Pancreas (tissue), 10 donors: ENCODE measurements at regions not wholly inside any gene's neighbourhood (a gene's known extent, or its start where the extent isn't known, plus 50 kb on each side); places are given as distances from the start of the nearest gene placed in this dataset.

Source experiments
- ATAC-seq, 4 donors: fragments of 200-7000 bp; cut with Tn5 transposase; one replicate each; pipeline versions ENCODE4 v1.8.0 to v1.9.1; 2020; ENCODE audit warnings: mild to moderate bottlenecking in 4 of 4, moderate library complexity in 4 of 4
- DNase-seq, 6 donors: peaks; one replicate each; pipeline ENCODE4 v3.0.0-alpha.2; 2020
- FAIRE-seq: peaks from 2 replicates; lab custom pipeline; 2012; peaks lifted over from hg19 to GRCh38; lab: Jason Lieb, UNC
- H3K27ac ChIP-seq, 4 donors: fragments of 200-600 bp; sonication (generic); 1 replicate in 3 of 4; 2 replicates in 1 of 4; pipeline versions ENCODE4 v1.5.0 to v1.8.0; 2020
- H3K27me3 ChIP-seq, 4 donors: fragments of 200-600 bp; one replicate each; pipeline ENCODE4 v1.8.0; 2021
- H3K36me3 ChIP-seq, 3 donors: fragments of 200-600 bp; sonication (generic) in 1 of 3; one replicate each; pipeline versions ENCODE4 v1.5.0 to v1.8.0; 2020 to 2021
- H3K4me1 ChIP-seq, 3 donors: fragments of 200-600 bp; one replicate each; pipeline ENCODE4 v1.8.0; 2021
- H3K4me3 ChIP-seq, 4 donors: fragments of 200-600 bp; sonication (generic) in 2 of 4; one replicate each; pipeline versions ENCODE4 v1.5.0 to v1.8.0; 2020 to 2021
- H3K9me3 ChIP-seq, 4 donors: fragments of 200-600 bp; one replicate each; pipeline ENCODE4 v1.8.0; 2021
- WGBS, 2 donors: extraction: QIAGEN DNeasy Blood & Tissue Kit; methylation state at CpG; one replicate each; pipeline ENCODE4 v1.1.7; 2013; 5-methylcytosine and 5-hydroxymethylcytosine counted together
- intact Hi-C, 3 donors: fragments of 100-400 bp; cut with DNase I; formaldehyde crosslinking; loops; one replicate each; pipeline versions ENCODE4 v1.11.1 to v1.14.2; 2022
- TF ChIP-seq, protein P1 (sequence below), 4 donors: fragments of 200-600 bp; sonication (generic) in 3 of 4; IDR thresholded peaks; one replicate each; pipeline versions ENCODE4 v1.5.0 to v1.8.0; 2021; ENCODE audit warnings: antibody characterized with exemption in 4 of 4
- donor health status: healthy with polysubstance abuse.
- donor health status: DM: no; HTN: no; CAD: no; lungs with moderate emphysema.
- donor health status: DM: no; HTN: no; CAD: no.
- donor health status: control.
- donor health status: control.
- donor health status: Bipolar disorder and iron deficiency.
- donor health status: DM: yes; HTN: yes; CAD: no.
- donor health status: DM: no; HTN: no; CAD: no.
- donor health status: DM: no; HTN: no; CAD: no.
- donor health status: DM: yes; HTN: yes; CAD: no.

DNA sequence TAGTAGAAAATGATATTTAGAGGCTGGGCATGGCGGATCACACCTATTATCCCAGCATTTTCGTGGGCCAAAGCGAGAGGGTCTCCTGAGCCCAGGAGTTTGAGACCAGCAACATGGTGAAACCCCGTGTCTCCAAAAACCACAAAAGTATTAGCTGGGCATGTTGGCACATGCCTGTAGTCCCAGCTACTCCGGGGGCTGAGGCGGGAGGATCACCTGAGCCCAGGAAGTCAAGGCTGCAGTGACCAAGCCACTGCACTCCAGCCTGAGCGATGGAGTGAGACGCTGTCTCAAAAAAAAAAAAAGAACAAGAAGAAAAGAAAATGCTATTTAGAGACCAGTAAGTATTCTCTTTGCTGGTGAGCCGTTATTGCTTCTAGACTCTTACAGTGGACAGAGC lies 79.2 kb upstream of the MDM1 start:
- no peaks in the 10 kb centered on the region for H3K27me3 ChIP-seq
- no peaks in the 10 kb centered on the region for H3K36me3 ChIP-seq
- WGBS, 2 donors: 83 to 91% methylated on average over 9 of the region's 9 CpGs
- TF ChIP-seq, protein P1, sequence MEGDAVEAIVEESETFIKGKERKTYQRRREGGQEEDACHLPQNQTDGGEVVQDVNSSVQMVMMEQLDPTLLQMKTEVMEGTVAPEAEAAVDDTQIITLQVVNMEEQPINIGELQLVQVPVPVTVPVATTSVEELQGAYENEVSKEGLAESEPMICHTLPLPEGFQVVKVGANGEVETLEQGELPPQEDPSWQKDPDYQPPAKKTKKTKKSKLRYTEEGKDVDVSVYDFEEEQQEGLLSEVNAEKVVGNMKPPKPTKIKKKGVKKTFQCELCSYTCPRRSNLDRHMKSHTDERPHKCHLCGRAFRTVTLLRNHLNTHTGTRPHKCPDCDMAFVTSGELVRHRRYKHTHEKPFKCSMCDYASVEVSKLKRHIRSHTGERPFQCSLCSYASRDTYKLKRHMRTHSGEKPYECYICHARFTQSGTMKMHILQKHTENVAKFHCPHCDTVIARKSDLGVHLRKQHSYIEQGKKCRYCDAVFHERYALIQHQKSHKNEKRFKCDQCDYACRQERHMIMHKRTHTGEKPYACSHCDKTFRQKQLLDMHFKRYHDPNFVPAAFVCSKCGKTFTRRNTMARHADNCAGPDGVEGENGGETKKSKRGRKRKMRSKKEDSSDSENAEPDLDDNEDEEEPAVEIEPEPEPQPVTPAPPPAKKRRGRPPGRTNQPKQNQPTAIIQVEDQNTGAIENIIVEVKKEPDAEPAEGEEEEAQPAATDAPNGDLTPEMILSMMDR (IDR thresholded peaks at IDR 0.05): no peak
- no peaks in the 10 kb centered on the region for H3K4me1 ChIP-seq
- no peak overlapping the region for H3K27ac ChIP-seq
- DNase-seq (no peak), ATAC-seq (no peak), FAIRE-seq (no peak)
- no peak overlapping the region for H3K4me3 ChIP-seq
- intact Hi-C loops: no loop called here
- no peaks in the 10 kb centered on the region for H3K9me3 ChIP-seq

DNA sequence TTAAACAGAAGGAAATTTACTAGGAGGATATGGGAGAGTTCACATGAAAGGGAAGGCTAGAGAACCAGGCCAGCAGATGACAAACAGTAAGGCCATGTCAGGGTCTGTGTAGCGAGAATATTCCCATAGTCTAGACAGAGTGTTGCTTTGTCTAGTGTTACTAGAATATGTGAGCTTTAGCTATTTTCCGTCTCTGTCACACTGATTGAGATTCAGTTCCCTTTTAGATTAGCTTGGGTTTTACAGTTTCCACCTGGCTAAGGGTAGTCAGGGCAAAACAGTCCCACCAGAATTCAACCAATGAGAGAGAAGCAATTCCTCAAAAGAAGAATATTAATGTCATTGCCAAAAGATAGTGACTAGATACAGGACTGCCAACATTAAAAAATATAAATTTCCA lies 82.8 kb upstream of the MDM1 start:
- ATAC-seq (no peak), FAIRE-seq (no peak), DNase-seq (no peak)
- TF ChIP-seq, protein P1 (IDR thresholded peaks at IDR 0.05): no peak
- H3K4me3 ChIP-seq: no peak overlapping the region
- no peaks in the 10 kb centered on the region for H3K27me3 ChIP-seq
- H3K4me1 ChIP-seq: no peaks in the 10 kb centered on the region
- no peak overlapping the region for H3K27ac ChIP-seq
- WGBS, 2 donors: 75 to 89% methylated on average over 2 of the region's 2 CpGs
- intact Hi-C loops: no loop called here
- H3K9me3 ChIP-seq: no peaks in the 10 kb centered on the region
- H3K36me3 ChIP-seq: no peaks in the 10 kb centered on the region

DNA sequence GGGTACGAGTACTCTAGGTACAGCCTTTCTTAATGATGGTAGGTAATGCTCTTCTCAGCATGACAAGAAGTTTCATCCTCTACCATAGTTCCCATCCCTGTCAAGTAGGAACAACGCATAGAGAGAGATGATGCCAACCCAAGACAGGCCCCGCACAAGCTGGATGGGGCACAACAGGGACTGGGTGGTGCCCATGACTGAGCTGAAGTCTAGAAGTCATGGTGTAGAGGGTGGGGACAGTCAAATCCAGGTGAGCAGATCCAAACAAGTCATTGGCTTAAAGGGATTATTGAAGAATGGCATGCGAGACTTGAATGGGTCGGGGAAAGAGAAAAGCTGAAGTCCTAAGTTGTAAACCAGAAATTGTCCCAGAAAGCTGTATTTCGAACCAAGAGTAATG lies 84.2 kb upstream of the MDM1 start:
- 91 to 92% methylated on average over 6 of the region's 6 CpGs for WGBS, 2 donors
- FAIRE-seq: no peak

DNA sequence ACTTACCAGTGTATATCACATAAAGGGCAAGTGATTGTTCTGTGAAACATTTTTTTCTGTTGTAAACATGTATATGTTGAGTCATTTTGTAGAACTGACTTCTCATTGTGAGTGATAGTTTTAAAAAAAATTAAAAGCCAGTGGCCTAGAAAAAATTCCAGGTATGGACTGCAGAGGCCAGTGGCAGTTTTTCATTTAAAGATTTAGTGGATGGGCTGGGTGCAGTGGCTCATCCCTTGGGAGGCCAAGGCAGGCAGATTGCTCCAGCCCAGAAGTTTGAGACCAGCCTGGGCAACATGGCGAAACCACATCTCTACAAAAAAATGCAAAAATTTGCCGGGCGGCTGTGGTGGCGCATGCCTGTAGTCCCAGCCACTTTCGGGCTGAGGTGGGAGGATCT lies 84.7 kb upstream of the MDM1 start:
- no peak overlapping the region for H3K27ac ChIP-seq
- FAIRE-seq (no peak), DNase-seq (no peak), ATAC-seq (no peak)
- H3K9me3 ChIP-seq: no peaks in the 10 kb centered on the region
- H3K36me3 ChIP-seq: no peaks in the 10 kb centered on the region
- intact Hi-C loops: no loop called here
- no peaks in the 10 kb centered on the region for H3K4me1 ChIP-seq
- H3K4me3 ChIP-seq: no peak overlapping the region
- TF ChIP-seq, protein P1 (IDR thresholded peaks at IDR 0.05): no peak
- no peaks in the 10 kb centered on the region for H3K27me3 ChIP-seq
- WGBS, 2 donors: 96 to 98% methylated on average over 5 of the region's 5 CpGs

More for the DNA sequence above, 84.2 kb upstream of the MDM1 start:
- TF ChIP-seq, protein P1 (IDR thresholded peaks at IDR 0.05): no peak
- Histone ChIP-seq H3K9me3 (no peaks in the 10 kb centered on the region), H3K4me3 (no peak overlapping the region), H3K36me3 (no peaks in the 10 kb centered on the region), H3K27me3 (no peaks in the 10 kb centered on the region), H3K4me1 (no peaks in the 10 kb centered on the region), H3K27ac (no peak overlapping the region)
- DNase-seq: no peak
- intact Hi-C loops: no loop called here
- no peak for ATAC-seq

DNA sequence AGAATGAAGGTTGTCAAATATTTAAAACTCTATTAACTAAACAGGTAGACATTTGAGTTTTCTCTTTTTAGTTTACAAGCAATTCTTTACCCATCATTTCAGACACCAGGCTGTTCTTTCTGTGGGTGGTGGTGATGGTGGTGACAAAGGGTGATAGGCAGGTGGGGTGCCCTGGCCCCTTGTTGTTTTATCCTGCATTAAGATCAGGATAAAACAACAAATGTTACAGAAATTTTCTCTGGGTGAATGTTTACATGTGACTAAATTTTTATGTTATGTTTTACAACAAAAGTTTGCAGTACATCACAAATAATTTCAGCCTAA lies 85.9 kb upstream of the MDM1 start:
- no peaks in the 10 kb centered on the region for H3K9me3 ChIP-seq
- H3K27ac ChIP-seq: no peak overlapping the region
- H3K27me3 ChIP-seq: no peaks in the 10 kb centered on the region
- no peak overlapping the region for H3K4me3 ChIP-seq
- intact Hi-C loops: no loop called here
- H3K4me1 ChIP-seq: no peaks in the 10 kb centered on the region
- H3K36me3 ChIP-seq: no peaks in the 10 kb centered on the region
- TF ChIP-seq, protein P1 (IDR thresholded peaks at IDR 0.05): no peak
- DNase-seq (no peak), ATAC-seq (no peak), FAIRE-seq (no peak)
